ENCODE measurements at regions not wholly inside any gene's neighbourhood (a gene's known extent, or its start where the extent isn't known, plus 50 kb on each side); places are given as distances from the start of the nearest gene placed in this dataset.

DNA sequence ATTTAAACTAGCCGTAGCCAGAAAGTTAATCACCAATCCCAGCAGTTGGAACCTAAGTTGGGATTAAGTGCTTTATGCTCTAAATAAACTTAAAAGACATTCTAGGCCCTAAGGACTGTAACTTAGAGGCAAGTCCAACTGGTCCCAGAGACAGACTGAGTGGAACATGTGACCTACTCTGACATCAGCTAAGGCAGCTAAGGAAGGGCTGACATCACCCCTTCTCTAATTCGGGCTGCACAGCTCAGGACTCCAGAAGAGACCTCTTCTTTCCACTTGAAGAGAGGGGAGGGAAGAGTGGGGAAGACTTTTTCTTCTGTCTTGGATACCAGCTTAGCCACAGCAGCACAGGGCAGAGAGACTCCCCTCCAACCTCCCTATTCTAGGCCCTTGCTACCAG, 565.2 kb downstream of the CDH8 start:
- no peaks in the 10 kb centered on the region for H3K27me3 ChIP-seq (ENCODE audit: control insufficient read depth, insufficient read depth, low read length)
- no peak for TF ChIP-seq CTCF (IDR thresholded peaks at IDR 0.05; ENCODE audit: insufficient read depth, low read depth, low read length)
- no peak for DNase-seq (ENCODE audit: low read depth)
- no peaks in the 10 kb centered on the region for H3K36me3 ChIP-seq (ENCODE audit: control insufficient read depth, insufficient read depth, low read length)
- ChIA-PET CTCF (no interaction called here), POLR2A (no interaction called here)
- H3K4me3 ChIP-seq (ENCODE audit: low read depth, low read length) = no peak overlapping the region

GRCh38 chr16:61465285-61465684, 571.0 kb downstream of the CDH8 start:
- Histone ChIP-seq H3K4me3 (ENCODE audit: low read depth, low read length) (no peak overlapping the region), H3K27me3 (ENCODE audit: control insufficient read depth, insufficient read depth, low read length) (no peaks in the 10 kb centered on the region), H3K36me3 (ENCODE audit: control insufficient read depth, insufficient read depth, low read length) (no peaks in the 10 kb centered on the region)
- POLR2A ChIA-PET = no interaction called here
- CTCF ChIA-PET = no interaction called here
- no peak for DNase-seq (ENCODE audit: low read depth)
- TF ChIP-seq CTCF (IDR thresholded peaks at IDR 0.05; ENCODE audit: insufficient read depth, low read depth, low read length) = no peak

DNA sequence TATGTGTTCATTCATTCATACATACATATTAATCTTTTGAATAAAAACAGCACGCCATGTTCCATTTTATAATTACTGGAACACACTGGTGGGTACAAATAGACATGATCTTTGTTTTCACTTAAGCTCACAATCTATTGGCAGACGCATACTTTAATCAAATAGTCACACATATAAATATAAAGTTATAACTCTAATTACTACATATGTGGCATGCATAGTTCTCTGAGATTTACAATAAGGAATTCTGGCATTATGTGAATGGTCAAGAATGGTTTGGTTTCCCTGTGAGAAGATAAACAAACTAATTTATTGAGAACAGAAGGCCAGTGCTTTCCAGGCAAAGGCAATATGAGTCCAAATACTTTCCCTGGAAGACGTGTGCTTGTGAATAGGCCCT, 576.2 kb downstream of the CDH8 start:
- no peak for TF ChIP-seq CTCF (IDR thresholded peaks at IDR 0.05; ENCODE audit: insufficient read depth, low read depth, low read length)
- Histone ChIP-seq H3K36me3 (ENCODE audit: control insufficient read depth, insufficient read depth, low read length) (no peaks in the 10 kb centered on the region), H3K4me3 (ENCODE audit: low read depth, low read length) (no peak overlapping the region), H3K27me3 (ENCODE audit: control insufficient read depth, insufficient read depth, low read length) (no peaks in the 10 kb centered on the region)
- no peak for DNase-seq (ENCODE audit: low read depth)
- ChIA-PET CTCF (no interaction called here), POLR2A (no interaction called here)

DNA sequence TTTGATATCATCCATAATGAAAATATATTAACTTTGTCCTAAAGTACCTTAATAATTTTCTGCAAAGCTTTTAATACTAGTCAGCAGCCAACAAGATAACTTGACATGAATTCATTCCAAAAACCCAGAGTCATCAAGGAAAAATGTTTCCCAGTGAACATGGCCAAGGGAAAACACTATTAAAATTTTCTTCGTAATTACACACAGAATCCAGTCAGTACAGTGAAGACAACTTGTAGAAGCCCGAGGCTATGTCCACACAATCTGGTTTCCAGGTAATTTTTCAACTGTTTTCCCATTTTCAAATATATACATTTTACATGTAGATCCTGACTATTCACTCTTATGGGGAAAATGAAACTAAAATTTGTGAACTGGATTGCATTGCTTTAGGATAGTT, 600.9 kb downstream of the CDH8 start:
- ChIA-PET POLR2A (no interaction called here), CTCF (no interaction called here)
- no peak for TF ChIP-seq CTCF (IDR thresholded peaks at IDR 0.05; ENCODE audit: insufficient read depth, low read depth, low read length)
- H3K36me3 ChIP-seq (ENCODE audit: control insufficient read depth, insufficient read depth, low read length) = no peaks in the 10 kb centered on the region
- DNase-seq (ENCODE audit: low read depth) = no peak
- H3K4me3 ChIP-seq (ENCODE audit: low read depth, low read length) = no peak overlapping the region
- no peaks in the 10 kb centered on the region for H3K27me3 ChIP-seq (ENCODE audit: control insufficient read depth, insufficient read depth, low read length)

- TF ChIP-seq CTCF (IDR thresholded peaks at IDR 0.05; ENCODE audit: insufficient read depth, low read depth, low read length) = no peak
- ChIA-PET POLR2A (no interaction called here), CTCF (no interaction called here)
- no peak overlapping the region for H3K4me3 ChIP-seq (ENCODE audit: low read depth, low read length)
- no peaks in the 10 kb centered on the region for H3K27me3 ChIP-seq (ENCODE audit: control insufficient read depth, insufficient read depth, low read length)
- H3K36me3 ChIP-seq (ENCODE audit: control insufficient read depth, insufficient read depth, low read length) = no peaks in the 10 kb centered on the region
- DNase-seq (ENCODE audit: low read depth) = no peak
These were observed 603.8 kb downstream of the CDH8 start for GRCh38 chr16:61432421-61432820.

Data from BJ (cell line).